ENCODE measurements at regions not wholly inside any gene's neighbourhood (a gene's known extent, or its start where the extent isn't known, plus 50 kb on each side); places are given as distances from the start of the nearest gene placed in this dataset.

DNA sequence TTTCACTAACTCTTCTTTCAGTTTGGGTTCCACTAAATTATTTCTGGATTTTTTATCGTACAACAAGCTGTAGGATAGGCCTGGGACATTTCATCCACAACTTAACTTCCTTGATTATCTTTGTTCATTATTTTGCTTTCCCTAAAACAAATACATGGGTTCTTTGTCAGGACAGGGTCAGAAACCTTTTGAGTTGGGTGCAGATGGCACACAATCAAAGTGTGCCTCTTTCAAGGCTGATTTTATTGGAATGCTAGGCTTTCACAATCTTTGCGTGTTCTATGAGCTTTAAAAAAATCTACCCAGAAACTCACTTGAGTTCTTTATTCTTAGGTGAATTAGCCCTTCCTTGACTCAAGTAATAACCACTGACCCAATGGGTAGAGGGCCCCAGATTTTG, 348.4 kb downstream of the FAM47B start:
- H3K4me3 ChIP-seq (ENCODE audit: low read depth, low read length), result no peak overlapping the region
- H3K36me3 ChIP-seq (ENCODE audit: control insufficient read depth in 2 of 2, insufficient read depth in 1 of 2, low read length in 2 of 2), result no peaks in the 10 kb centered on the region
- ChIA-PET CTCF (no interaction called here), POLR2A (no interaction called here)
- no peaks in the 10 kb centered on the region for H3K9me3 ChIP-seq (ENCODE audit: control insufficient read depth, insufficient read depth, low read depth, low read length)
- no peaks in the 10 kb centered on the region for H3K4me1 ChIP-seq (ENCODE audit: control insufficient read depth, insufficient read depth, low read length)
- TF ChIP-seq ZNF658 (tag by site-specific recombination; IDR thresholded peaks at IDR 0.05) (no peak), ZFHX2 (tag by site-specific recombination; conservative IDR thresholded peaks at IDR 0.05) (no peak), ZNF221 (tag by site-specific recombination; IDR thresholded peaks at IDR 0.05; ENCODE audit: borderline replicate concordance) (no peak), ZFP37 (tag by site-specific recombination; IDR thresholded peaks at IDR 0.05) (no peak), ZNF585B (tag by site-specific recombination; IDR thresholded peaks at IDR 0.05) (no peak), ZNF146 (tag by site-specific recombination; IDR thresholded peaks at IDR 0.05) (no peak)
- TF ChIP-seq, protein P1, sequence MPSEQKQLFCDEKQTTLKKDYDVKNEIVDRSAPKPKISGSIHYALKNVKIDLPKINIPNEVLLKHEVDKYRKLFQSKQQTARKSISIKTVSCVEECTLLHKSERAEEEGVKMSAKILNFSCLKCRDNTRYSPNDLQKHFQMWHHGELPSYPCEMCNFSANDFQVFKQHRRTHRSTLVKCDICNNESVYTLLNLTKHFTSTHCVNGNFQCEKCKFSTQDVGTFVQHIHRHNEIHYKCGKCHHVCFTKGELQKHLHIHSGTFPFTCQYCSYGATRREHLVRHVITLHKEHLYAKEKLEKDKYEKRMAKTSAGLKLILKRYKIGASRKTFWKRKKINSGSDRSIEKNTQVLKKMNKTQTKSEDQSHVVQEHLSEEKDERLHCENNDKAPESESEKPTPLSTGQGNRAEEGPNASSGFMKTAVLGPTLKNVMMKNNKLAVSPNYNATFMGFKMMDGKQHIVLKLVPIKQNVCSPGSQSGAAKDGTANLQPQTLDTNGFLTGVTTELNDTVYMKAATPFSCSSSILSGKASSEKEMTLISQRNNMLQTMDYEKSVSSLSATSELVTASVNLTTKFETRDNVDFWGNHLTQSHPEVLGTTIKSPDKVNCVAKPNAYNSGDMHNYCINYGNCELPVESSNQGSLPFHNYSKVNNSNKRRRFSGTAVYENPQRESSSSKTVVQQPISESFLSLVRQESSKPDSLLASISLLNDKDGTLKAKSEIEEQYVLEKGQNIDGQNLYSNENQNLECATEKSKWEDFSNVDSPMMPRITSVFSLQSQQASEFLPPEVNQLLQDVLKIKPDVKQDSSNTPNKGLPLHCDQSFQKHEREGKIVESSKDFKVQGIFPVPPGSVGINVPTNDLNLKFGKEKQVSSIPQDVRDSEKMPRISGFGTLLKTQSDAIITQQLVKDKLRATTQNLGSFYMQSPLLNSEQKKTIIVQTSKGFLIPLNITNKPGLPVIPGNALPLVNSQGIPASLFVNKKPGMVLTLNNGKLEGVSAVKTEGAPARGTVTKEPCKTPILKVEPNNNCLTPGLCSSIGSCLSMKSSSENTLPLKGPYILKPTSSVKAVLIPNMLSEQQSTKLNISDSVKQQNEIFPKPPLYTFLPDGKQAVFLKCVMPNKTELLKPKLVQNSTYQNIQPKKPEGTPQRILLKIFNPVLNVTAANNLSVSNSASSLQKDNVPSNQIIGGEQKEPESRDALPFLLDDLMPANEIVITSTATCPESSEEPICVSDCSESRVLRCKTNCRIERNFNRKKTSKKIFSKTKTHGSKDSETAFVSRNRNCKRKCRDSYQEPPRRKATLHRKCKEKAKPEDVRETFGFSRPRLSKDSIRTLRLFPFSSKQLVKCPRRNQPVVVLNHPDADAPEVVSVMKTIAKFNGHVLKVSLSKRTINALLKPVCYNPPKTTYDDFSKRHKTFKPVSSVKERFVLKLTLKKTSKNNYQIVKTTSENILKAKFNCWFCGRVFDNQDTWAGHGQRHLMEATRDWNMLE (tag by site-specific recombination; conservative IDR thresholded peaks at IDR 0.05; ENCODE audit: low read depth), result no peak
- H3K27ac ChIP-seq (ENCODE audit: extremely low read depth, low read depth, low read length), result no peak overlapping the region

DNA sequence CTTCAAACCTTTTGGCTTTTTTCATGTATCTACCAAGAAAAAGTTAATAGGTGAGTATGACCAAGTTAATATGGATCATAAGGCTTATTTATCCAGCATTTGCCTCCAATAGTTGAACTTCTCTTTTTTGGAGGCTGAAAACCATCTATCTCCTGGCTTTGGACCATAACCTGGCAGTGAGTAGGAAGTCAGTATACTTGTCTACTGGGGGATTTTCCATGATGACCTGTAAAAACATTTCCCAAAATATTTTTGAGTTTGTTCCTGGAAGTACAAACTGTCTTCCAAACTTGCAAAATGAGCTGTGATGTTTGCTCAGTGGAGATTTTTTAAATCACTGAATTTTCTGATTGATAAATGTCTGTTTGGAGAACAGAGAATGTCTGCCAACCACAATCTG, 349.9 kb downstream of the FAM47B start:
- Histone ChIP-seq H3K36me3 (ENCODE audit: control insufficient read depth in 2 of 2, insufficient read depth in 1 of 2, low read length in 2 of 2) (no peaks in the 10 kb centered on the region), H3K4me1 (ENCODE audit: control insufficient read depth, insufficient read depth, low read length) (no peaks in the 10 kb centered on the region), H3K27ac (ENCODE audit: extremely low read depth, low read depth, low read length) (no peak overlapping the region), H3K4me3 (ENCODE audit: low read depth, low read length) (no peak overlapping the region), H3K9me3 (ENCODE audit: control insufficient read depth, insufficient read depth, low read depth, low read length) (no peaks in the 10 kb centered on the region)
- TF ChIP-seq KLF16 (tag by site-specific recombination; IDR thresholded peaks at IDR 0.05) (no peak), ZNF211 (tag by site-specific recombination; IDR thresholded peaks at IDR 0.05; ENCODE audit: low read depth) (no peak), ZEB2 (tag by site-specific recombination; IDR thresholded peaks at IDR 0.05) (no peak), SETDB1 (IDR thresholded peaks at IDR 0.05; ENCODE audit: insufficient read length, low read length) (no peak), SP7 (tag by site-specific recombination; IDR thresholded peaks at IDR 0.05) (no peak), FEZF1 (tag by site-specific recombination; IDR thresholded peaks at IDR 0.05) (no peak), ZNF76 (tag by site-specific recombination; IDR thresholded peaks at IDR 0.05; ENCODE audit: borderline replicate concordance, low read depth) (no peak), MYNN (tag by site-specific recombination; IDR thresholded peaks at IDR 0.05; ENCODE audit: borderline replicate concordance) (no peak), ZNF146 (tag by site-specific recombination; IDR thresholded peaks at IDR 0.05) (no peak), ZNF768 (tag by site-specific recombination; IDR thresholded peaks at IDR 0.05) (no peak), WT1 (tag by site-specific recombination; IDR thresholded peaks at IDR 0.05) (no peak)
- TF ChIP-seq, protein P2, sequence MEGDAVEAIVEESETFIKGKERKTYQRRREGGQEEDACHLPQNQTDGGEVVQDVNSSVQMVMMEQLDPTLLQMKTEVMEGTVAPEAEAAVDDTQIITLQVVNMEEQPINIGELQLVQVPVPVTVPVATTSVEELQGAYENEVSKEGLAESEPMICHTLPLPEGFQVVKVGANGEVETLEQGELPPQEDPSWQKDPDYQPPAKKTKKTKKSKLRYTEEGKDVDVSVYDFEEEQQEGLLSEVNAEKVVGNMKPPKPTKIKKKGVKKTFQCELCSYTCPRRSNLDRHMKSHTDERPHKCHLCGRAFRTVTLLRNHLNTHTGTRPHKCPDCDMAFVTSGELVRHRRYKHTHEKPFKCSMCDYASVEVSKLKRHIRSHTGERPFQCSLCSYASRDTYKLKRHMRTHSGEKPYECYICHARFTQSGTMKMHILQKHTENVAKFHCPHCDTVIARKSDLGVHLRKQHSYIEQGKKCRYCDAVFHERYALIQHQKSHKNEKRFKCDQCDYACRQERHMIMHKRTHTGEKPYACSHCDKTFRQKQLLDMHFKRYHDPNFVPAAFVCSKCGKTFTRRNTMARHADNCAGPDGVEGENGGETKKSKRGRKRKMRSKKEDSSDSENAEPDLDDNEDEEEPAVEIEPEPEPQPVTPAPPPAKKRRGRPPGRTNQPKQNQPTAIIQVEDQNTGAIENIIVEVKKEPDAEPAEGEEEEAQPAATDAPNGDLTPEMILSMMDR (tag by site-specific recombination; IDR thresholded peaks at IDR 0.05), result no peak
- ChIA-PET CTCF (no interaction called here), POLR2A (no interaction called here)

Measured in HEK293 (cell line).